ENCODE measurements at regions not wholly inside any gene's neighbourhood (a gene's known extent, or its start where the extent isn't known, plus 50 kb on each side); places are given as distances from the start of the nearest gene placed in this dataset.

DNA sequence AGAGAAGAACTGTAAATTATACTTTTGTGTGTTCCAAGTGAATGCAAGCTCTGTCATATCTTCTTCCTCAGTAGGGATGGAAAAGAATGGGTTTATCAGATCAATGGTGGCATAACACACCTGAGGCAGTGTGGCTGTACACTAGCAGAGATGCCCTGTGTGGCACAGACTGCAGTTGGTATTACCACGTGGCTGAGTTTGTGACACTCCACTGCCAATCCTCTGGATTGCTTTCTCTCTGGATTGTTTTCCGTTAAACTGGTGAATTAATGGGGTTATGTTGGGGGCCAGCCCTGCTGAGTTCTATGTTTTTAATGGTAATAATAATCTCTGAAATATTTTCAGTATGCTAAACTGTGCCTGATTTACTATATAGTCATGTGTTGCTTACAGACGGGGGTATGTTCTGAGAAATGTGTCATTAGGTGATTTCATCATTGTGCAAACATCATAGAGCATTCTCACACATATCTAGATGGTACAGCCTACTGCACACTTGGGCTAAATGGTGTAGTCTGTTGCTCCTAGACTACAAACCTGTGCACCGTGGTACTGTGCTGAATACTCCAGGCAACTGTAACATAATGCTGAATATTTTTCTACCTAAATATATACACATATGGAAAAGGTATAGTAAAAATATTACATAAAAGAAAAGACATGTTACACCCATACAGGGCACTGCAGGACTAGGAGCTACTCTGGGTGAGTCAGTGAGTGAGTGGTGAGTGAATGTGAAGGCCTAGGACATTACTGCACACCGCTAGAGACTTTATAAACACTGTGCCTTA is 84.7 kb upstream of the ST6GAL2 start:
- POLR2A ChIA-PET (ENCODE audit: low non-redundant PET), result no interaction called here
- H3K27me3 ChIP-seq (replicated peaks; ENCODE audit: insufficient read depth, low read depth, low read length, poor library complexity), result no peaks in the 10 kb centered on the region
- H3K9me3 ChIP-seq (ENCODE audit: low read depth, low read length, poor library complexity, severe bottlenecking), result no peaks in the 10 kb centered on the region
- no peaks in the 10 kb centered on the region for H3K4me1 ChIP-seq (ENCODE audit: insufficient read depth, low read length, poor library complexity, severe bottlenecking)
- no TSS peak for BruUV-seq (replicated peaks)
- H3K36me3 ChIP-seq (ENCODE audit: insufficient read depth, low read length, poor library complexity, severe bottlenecking), result no peaks in the 10 kb centered on the region
- intact Hi-C loops (cut with micrococcal nuclease; ENCODE audit: unreplicated experiment), result no loop called here
- no peak for TF ChIP-seq EZH2 (IDR thresholded peaks at IDR 0.05; ENCODE audit: borderline replicate concordance, low read depth, low read length, poor library complexity, severe bottlenecking)
- TF ChIP-seq, protein P1, sequence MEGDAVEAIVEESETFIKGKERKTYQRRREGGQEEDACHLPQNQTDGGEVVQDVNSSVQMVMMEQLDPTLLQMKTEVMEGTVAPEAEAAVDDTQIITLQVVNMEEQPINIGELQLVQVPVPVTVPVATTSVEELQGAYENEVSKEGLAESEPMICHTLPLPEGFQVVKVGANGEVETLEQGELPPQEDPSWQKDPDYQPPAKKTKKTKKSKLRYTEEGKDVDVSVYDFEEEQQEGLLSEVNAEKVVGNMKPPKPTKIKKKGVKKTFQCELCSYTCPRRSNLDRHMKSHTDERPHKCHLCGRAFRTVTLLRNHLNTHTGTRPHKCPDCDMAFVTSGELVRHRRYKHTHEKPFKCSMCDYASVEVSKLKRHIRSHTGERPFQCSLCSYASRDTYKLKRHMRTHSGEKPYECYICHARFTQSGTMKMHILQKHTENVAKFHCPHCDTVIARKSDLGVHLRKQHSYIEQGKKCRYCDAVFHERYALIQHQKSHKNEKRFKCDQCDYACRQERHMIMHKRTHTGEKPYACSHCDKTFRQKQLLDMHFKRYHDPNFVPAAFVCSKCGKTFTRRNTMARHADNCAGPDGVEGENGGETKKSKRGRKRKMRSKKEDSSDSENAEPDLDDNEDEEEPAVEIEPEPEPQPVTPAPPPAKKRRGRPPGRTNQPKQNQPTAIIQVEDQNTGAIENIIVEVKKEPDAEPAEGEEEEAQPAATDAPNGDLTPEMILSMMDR (conservative IDR thresholded peaks at IDR 0.05; ENCODE audit: low read depth, low read length), result no peak
- CTCF ChIA-PET, result no interaction called here
- H3K4me3 ChIP-seq (ENCODE audit: low read depth, low read length, poor library complexity, severe bottlenecking), result no peak overlapping the region
- no peak overlapping the region for H3K27ac ChIP-seq (ENCODE audit: low read depth, low read length, poor library complexity, severe bottlenecking)
- DNase-seq (ENCODE audit: low spot score), result no peak

DNA sequence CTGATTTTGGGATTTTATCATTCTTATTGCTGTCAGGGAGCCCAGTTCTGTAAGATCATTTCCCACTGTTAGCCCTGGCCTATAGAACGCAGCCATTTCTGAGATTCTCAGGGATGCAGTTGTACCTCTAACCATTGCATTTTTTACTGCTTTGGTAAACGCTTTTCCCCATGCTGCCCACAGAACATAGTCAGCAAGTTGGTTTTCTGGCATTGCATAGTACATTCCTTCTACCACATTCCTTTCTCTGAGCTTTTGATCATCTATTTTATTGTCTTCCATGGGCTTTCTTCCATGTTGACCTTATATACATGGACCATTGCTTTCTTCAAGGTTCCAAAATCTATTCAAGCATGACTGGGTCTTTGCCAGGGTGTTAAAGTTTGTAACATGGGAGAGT is 86.8 kb upstream of the ST6GAL2 start:
- Histone ChIP-seq H3K27me3 (replicated peaks; ENCODE audit: insufficient read depth, low read depth, low read length, poor library complexity) (no peaks in the 10 kb centered on the region), H3K9me3 (ENCODE audit: low read depth, low read length, poor library complexity, severe bottlenecking) (no peaks in the 10 kb centered on the region), H3K36me3 (ENCODE audit: insufficient read depth, low read length, poor library complexity, severe bottlenecking) (no peaks in the 10 kb centered on the region), H3K4me1 (ENCODE audit: insufficient read depth, low read length, poor library complexity, severe bottlenecking) (no peaks in the 10 kb centered on the region), H3K4me3 (ENCODE audit: low read depth, low read length, poor library complexity, severe bottlenecking) (no peak overlapping the region), H3K27ac (ENCODE audit: low read depth, low read length, poor library complexity, severe bottlenecking) (no peak overlapping the region)
- ChIA-PET CTCF (no interaction called here), POLR2A (ENCODE audit: low non-redundant PET) (no interaction called here)
- TF ChIP-seq, protein P1 (conservative IDR thresholded peaks at IDR 0.05; ENCODE audit: low read depth, low read length), result no peak
- no peak for TF ChIP-seq EZH2 (IDR thresholded peaks at IDR 0.05; ENCODE audit: borderline replicate concordance, low read depth, low read length, poor library complexity, severe bottlenecking)
- DNase-seq (ENCODE audit: low spot score), result no peak
- intact Hi-C loops (cut with micrococcal nuclease; ENCODE audit: unreplicated experiment), result no loop called here
- no TSS peak for BruUV-seq (replicated peaks)

DNA sequence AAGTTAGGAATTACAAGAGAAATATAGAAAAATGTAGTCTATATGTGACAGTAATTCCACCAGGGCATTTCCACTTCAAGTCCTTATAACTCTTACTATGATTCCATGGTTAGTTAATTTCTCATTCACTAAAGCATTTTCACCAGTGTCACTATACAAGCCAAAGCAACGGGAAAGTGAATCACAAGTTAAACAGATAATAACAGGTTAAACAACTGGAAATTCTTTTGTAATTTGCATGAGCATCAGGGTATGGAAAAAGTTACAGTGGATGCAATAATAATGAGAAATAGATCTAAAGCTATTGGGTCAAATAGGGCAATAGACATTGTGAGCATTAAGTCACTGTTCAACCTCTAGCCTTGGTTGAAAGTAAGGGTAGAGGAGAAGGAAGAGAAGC is 88.9 kb upstream of the ST6GAL2 start:
- H3K9me3 ChIP-seq (ENCODE audit: low read depth, low read length, poor library complexity, severe bottlenecking), result no peaks in the 10 kb centered on the region
- BruUV-seq (replicated peaks), result no TSS peak
- intact Hi-C loops (cut with micrococcal nuclease; ENCODE audit: unreplicated experiment), result no loop called here
- ChIA-PET CTCF (no interaction called here), POLR2A (ENCODE audit: low non-redundant PET) (no interaction called here)
- no peak overlapping the region for H3K27ac ChIP-seq (ENCODE audit: low read depth, low read length, poor library complexity, severe bottlenecking)
- no peaks in the 10 kb centered on the region for H3K36me3 ChIP-seq (ENCODE audit: insufficient read depth, low read length, poor library complexity, severe bottlenecking)
- H3K4me3 ChIP-seq (ENCODE audit: low read depth, low read length, poor library complexity, severe bottlenecking), result no peak overlapping the region
- no peak for DNase-seq (ENCODE audit: low spot score)
- H3K27me3 ChIP-seq (replicated peaks; ENCODE audit: insufficient read depth, low read depth, low read length, poor library complexity), result no peaks in the 10 kb centered on the region
- TF ChIP-seq, protein P1 (conservative IDR thresholded peaks at IDR 0.05; ENCODE audit: low read depth, low read length), result no peak
- TF ChIP-seq EZH2 (IDR thresholded peaks at IDR 0.05; ENCODE audit: borderline replicate concordance, low read depth, low read length, poor library complexity, severe bottlenecking), result no peak
- no peaks in the 10 kb centered on the region for H3K4me1 ChIP-seq (ENCODE audit: insufficient read depth, low read length, poor library complexity, severe bottlenecking)

Measured in A673 (cell line).